K562 (cell line): ENCODE measurements at regions not wholly inside any gene's neighbourhood (a gene's known extent, or its start where the extent isn't known, plus 50 kb on each side); places are given as distances from the start of the nearest gene placed in this dataset.

ENCODE experiments used
- ATAC-seq: fragments of 200-7000 bp; cut with Tn5 transposase; 3 replicates; pipeline ENCODE4 v1.9.1; 2020; ENCODE audit warnings: moderate library complexity
- BruUV-seq: library from RNA; stranded (reverse); fragments of 400-500 nt; replicated peaks from 2 replicates; lab custom pipeline; 2021; lab: Mats Ljungman, UMichigan
- CTCF ChIA-PET: fragments of 300-600 bp; formaldehyde crosslinking; extraction: SDS; loops from one replicate; lab custom pipeline; 2021; ENCODE audit warnings: low intra/inter-chr PET ratio; lab: Yijun Ruan, JAX
- POLR2A ChIA-PET: fragments of 300-600, 350-650 bp; sonication (Branson Sonifier 250); formaldehyde crosslinking; extraction: SDS; loops from one replicate; lab custom pipeline; 2021; ENCODE audit warnings: antibody characterized with exemption, inconsistent platforms; lab: Yijun Ruan, JAX
- DNase-seq, 4 experiments: peaks; one replicate each; pipeline versions ENCODE4 v3.0.0 to v3.0.0-alpha.2; 2011 to 2018; ENCODE audit warnings: low spot score in 3 of 4, mixed read lengths in 3 of 4; ENCODE audit errors: extremely low read depth in 1 of 4
- FAIRE-seq: peaks from 2 replicates; lab custom pipeline; 2011; peaks lifted over from hg19 to GRCh38; lab: Jason Lieb, UNC
- H2AFZ ChIP-seq: 2 replicates; pipeline ENCODE4 v1.6.0; 2011; ENCODE audit warnings: low read depth, low read length, control low read depth, inconsistent platforms
- H3K27ac ChIP-seq: fragments of 200-600 bp; 3 replicates; pipeline ENCODE4 v1.8.0; 2011; ENCODE audit warnings: low read depth, mild to moderate bottlenecking, control low read depth, inconsistent platforms, low read length, moderate library complexity, mixed read lengths; ENCODE audit errors: extremely low read depth
- H3K27me3 ChIP-seq, 2 experiments: fragments of 300-600 bp in 1 of 2; 2 replicates in 1 of 2; 3 replicates in 1 of 2; pipeline versions ENCODE4 v1.6.0 to v1.8.0; 2011; ENCODE audit warnings: inconsistent platforms in 2 of 2, low read length in 2 of 2, mild to moderate bottlenecking in 1 of 2, mixed read lengths in 1 of 2, moderate library complexity in 1 of 2; ENCODE audit not compliant: control insufficient read depth in 2 of 2, insufficient read depth in 2 of 2
- H3K36me3 ChIP-seq: fragments of 300-600 bp; 3 replicates; pipeline ENCODE4 v1.8.0; 2011; ENCODE audit warnings: mild to moderate bottlenecking, low read length, inconsistent platforms; ENCODE audit not compliant: control insufficient read depth, insufficient read depth
- H3K4me1 ChIP-seq, 2 experiments: fragments of 200-600 bp in 1 of 2; replicated peaks in 1 of 2; 2 replicates in 1 of 2; 3 replicates in 1 of 2; pipeline versions ENCODE4 v1.5.1 to v1.8.0; 2011; ENCODE audit warnings: inconsistent platforms in 2 of 2, low read length in 2 of 2, mild to moderate bottlenecking in 1 of 2, mixed read lengths in 1 of 2, moderate library complexity in 1 of 2; ENCODE audit not compliant: control insufficient read depth in 2 of 2, insufficient read depth in 2 of 2
- H3K4me2 ChIP-seq: 2 replicates; pipeline ENCODE4 v1.6.1; 2011; ENCODE audit warnings: low read length, control low read depth, inconsistent platforms, mixed read lengths; ENCODE audit not compliant: insufficient read depth
- H3K4me3 ChIP-seq: fragments of 200-600 bp; sonication (generic), shearing (Covaris generic); 2 replicates; pipeline ENCODE4 v1.5.1; 2016; ENCODE audit warnings: control low read depth, inconsistent platforms
- H3K79me2 ChIP-seq: fragments of 200-600 bp; 3 replicates; pipeline ENCODE4 v1.8.0; 2011; ENCODE audit warnings: low read length, inconsistent platforms; ENCODE audit not compliant: control insufficient read depth, insufficient read depth
- H3K9ac ChIP-seq, 2 experiments: 2 replicates each; pipeline versions ENCODE4 v1.6.0 to v1.6.1; 2011; ENCODE audit warnings: low read depth in 2 of 2, low read length in 2 of 2, control low read depth in 1 of 2, inconsistent platforms in 1 of 2, mild to moderate bottlenecking in 1 of 2, mixed read lengths in 1 of 2; ENCODE audit not compliant: insufficient read depth in 1 of 2
- H3K9me1 ChIP-seq: one replicate; pipeline ENCODE4 v1.6.0; 2011; ENCODE audit warnings: inconsistent platforms, mild to moderate bottlenecking, low read length, moderate library complexity; ENCODE audit not compliant: control insufficient read depth, insufficient read depth
- H3K9me3 ChIP-seq: replicated peaks from 2 replicates; pipeline ENCODE4 v1.5.1; 2011; ENCODE audit warnings: low read depth, low read length, inconsistent platforms; ENCODE audit not compliant: control insufficient read depth, insufficient read depth
- H4K20me1 ChIP-seq: replicated peaks from 2 replicates; pipeline ENCODE4 v1.6.1; 2011; ENCODE audit warnings: low read length, inconsistent platforms, mixed read lengths; ENCODE audit not compliant: control insufficient read depth, insufficient read depth
- PYGO2 ChIP-seq: fragments of 450-650 bp; IDR thresholded peaks from 2 replicates; pipeline ENCODE4 v1.6.1; 2016; ENCODE audit warnings: mild to moderate bottlenecking, missing genetic modification characterization, moderate library complexity, missing compliant biosample characterization
- RBM17 ChIP-seq: fragments of 200-400 bp; formaldehyde crosslinking; IDR thresholded peaks from 2 replicates; pipeline ENCODE4 v1.6.1; 2017; ENCODE audit warnings: low read depth, mild to moderate bottlenecking, low read length, borderline replicate concordance
- YBX1 ChIP-seq: fragments of 450-650 bp; IDR thresholded peaks from 2 replicates; pipeline ENCODE4 v1.7.1; 2016; ENCODE audit warnings: mild to moderate bottlenecking
- ZFX ChIP-seq: sonication (generic); formaldehyde crosslinking; IDR thresholded peaks from 2 replicates; pipeline ENCODE4 v1.8.0; 2022; ENCODE audit warnings: mild to moderate bottlenecking, missing genetic modification reagents, moderate library complexity
- ZNF717 ChIP-seq: fragments of 250-450 bp; sonication (Bioruptor Pico); IDR thresholded peaks from 2 replicates; pipeline ENCODE4 v1.5.0; 2021
- WGBS: fragments of 100-300 bp; shearing (Covaris generic); methylation state at CpG from one replicate; pipeline ENCODE4 v1.1.6; 2016; ENCODE audit warnings: low coverage, mixed read lengths; ENCODE audit not compliant: insufficient coverage; ENCODE audit errors: missing lambda C conversion rate; 5-methylcytosine and 5-hydroxymethylcytosine counted together
- in situ Hi-C: fragments of 300-500 bp; cut with MboI; formaldehyde crosslinking; loops from 4 replicates; pipeline ENCODE4 v1.15.0; 2018; ENCODE audit warnings: inconsistent platforms, mixed read lengths
- intact Hi-C: fragments of 100-400 bp; cut with micrococcal nuclease; formaldehyde crosslinking; loops from 2 replicates; pipeline ENCODE4 v1.14.2; 2022

- no peak for TF ChIP-seq ZNF717 (CRISPR knock-in tag)
- no peak for TF ChIP-seq ZFX (CRISPR knock-in tag)
Measured at GRCh38 chr16:5932906-5933305, 835.3 kb upstream of the EEF2KMT start (continued).

DNA sequence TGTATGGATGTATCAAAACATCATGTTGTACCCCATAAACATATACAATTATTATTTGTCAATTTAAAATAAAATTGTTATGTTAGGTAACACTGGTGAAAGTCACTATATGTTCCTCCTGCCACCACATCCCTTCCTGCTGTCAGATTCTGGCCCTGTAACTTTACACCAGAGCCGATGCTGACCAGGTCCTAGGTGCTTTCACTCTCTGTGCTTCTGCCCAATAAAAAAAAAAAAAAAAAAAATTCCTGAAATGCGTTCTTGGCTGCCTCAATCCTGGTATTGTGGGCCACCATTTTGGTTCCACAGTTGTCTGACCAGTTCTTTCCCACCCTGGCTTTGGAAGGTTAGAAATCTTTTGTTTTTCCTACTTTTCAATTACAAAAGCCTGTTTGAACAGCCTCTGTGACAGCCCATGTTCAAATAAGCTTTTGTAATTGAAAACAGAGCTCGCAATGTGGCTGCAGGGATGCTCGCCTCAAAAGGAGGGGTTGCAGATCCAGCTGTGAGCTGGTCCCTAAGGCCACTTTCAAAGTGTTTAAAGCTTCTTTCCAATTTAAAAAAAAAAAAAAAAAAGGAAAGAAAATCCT is 831.0 kb upstream of the EEF2KMT start:
- Histone ChIP-seq H3K9me1 (no peaks in the 10 kb centered on the region), H3K9ac (no peak overlapping the region), H3K9me3 (no peaks in the 10 kb centered on the region), H2AFZ (no peak overlapping the region), H3K4me3 (no peak overlapping the region), H3K27me3 (no peaks in the 10 kb centered on the region), H3K4me2 (no peak overlapping the region), H3K4me1 (no peaks in the 10 kb centered on the region), H3K27ac (no peak overlapping the region), H4K20me1 (no peaks in the 10 kb centered on the region), H3K79me2 (no peaks in the 10 kb centered on the region), H3K36me3 (no peaks in the 10 kb centered on the region)
- FAIRE-seq: no peak
- BruUV-seq: no TSS peak
- WGBS: 0% methylated on average over 4 of the region's 4 CpGs
- ChIA-PET CTCF (no interaction called here), POLR2A (no interaction called here)
- in situ Hi-C loops (no loop called here), intact Hi-C loops (loop anchor here (10.0 kb wide), 1 partner anchor 716 kb away; no protein-coding TSS in a partner anchor)
- no peak for DNase-seq
- ATAC-seq: no peak
- TF ChIP-seq RBM17: no peak
- no peak for TF ChIP-seq YBX1
- TF ChIP-seq PYGO2 (tag): no peak
